NB4 (cell line): ENCODE measurements at regions not wholly inside any gene's neighbourhood (a gene's known extent, or its start where the extent isn't known, plus 50 kb on each side); places are given as distances from the start of the nearest gene placed in this dataset.
"Not testable (repeated sequence)": the region's sequence is repeated elsewhere in the genome, so short reads cannot be mapped to it uniquely, and the experiment has no call there.

Experiments used
- DNase-seq: peaks from one replicate; pipeline ENCODE4 v3.0.0; 2010; ENCODE audit warnings: low read depth
- H3K4me3 ChIP-seq: one replicate; pipeline ENCODE4 v1.5.1; 2011; ENCODE audit warnings: mild to moderate bottlenecking, low read depth, low read length, moderate library complexity
- CTCF ChIP-seq: IDR thresholded peaks from one replicate; pipeline ENCODE4 v1.5.1; 2012; ENCODE audit warnings: low read depth, low read length
- MAX ChIP-seq: IDR thresholded peaks from 2 replicates; pipeline ENCODE4 v1.6.1; 2011; ENCODE audit warnings: low read depth, low read length
- MYC ChIP-seq: IDR thresholded peaks from 2 replicates; pipeline ENCODE4 v1.6.1; 2011; ENCODE audit warnings: low read depth, low read length
- POLR2A ChIP-seq: IDR thresholded peaks from 2 replicates; pipeline ENCODE4 v1.6.1; 2011; ENCODE audit warnings: mild to moderate bottlenecking; ENCODE audit not compliant: insufficient read length; ENCODE audit errors: extremely low read depth

GRCh38 chr1:101482306-101482705 is 245.5 kb downstream of the S1PR1 start:
- H3K4me3 ChIP-seq, result no peak overlapping the region
- no peak for TF ChIP-seq CTCF
- no peak for TF ChIP-seq MYC
- no peak for TF ChIP-seq POLR2A
- no peak for TF ChIP-seq MAX
- DNase-seq, result no peak

- H3K4me3 ChIP-seq, result no peak overlapping the region
- no peak for TF ChIP-seq MYC
- TF ChIP-seq POLR2A, result no peak
- no peak for TF ChIP-seq CTCF
- TF ChIP-seq MAX, result no peak
- DNase-seq, result no peak
Measured at GRCh38 chr1:101483982-101484688, 247.3 kb downstream of the S1PR1 start.

- H3K4me3 ChIP-seq, result no peak overlapping the region
- DNase-seq, result no peak
- TF ChIP-seq CTCF (no peak), MYC (no peak), POLR2A (no peak), MAX (no peak)
Measured at GRCh38 chr1:101484689-101485338, 248.0 kb downstream of the S1PR1 start.

GRCh38 chr1:101485712-101486111 is 248.9 kb downstream of the S1PR1 start:
- no peak for DNase-seq
- no peak overlapping the region for H3K4me3 ChIP-seq
- TF ChIP-seq POLR2A, result no peak
- TF ChIP-seq CTCF, result no peak
- TF ChIP-seq MYC, result no peak
- no peak for TF ChIP-seq MAX

GRCh38 chr1:101492144-101492543 is 255.3 kb downstream of the S1PR1 start:
- not testable (repeated sequence) for H3K4me3 ChIP-seq, DNase-seq

- not testable (repeated sequence) for H3K4me3 ChIP-seq, DNase-seq
Measured at GRCh38 chr1:101493920-101494319, 257.1 kb downstream of the S1PR1 start.

GRCh38 chr1:101496109-101496508 is 259.3 kb downstream of the S1PR1 start:
- DNase-seq, result no peak
- no peak overlapping the region for H3K4me3 ChIP-seq
- TF ChIP-seq MAX (no peak), CTCF (no peak), POLR2A (no peak), MYC (no peak)
